B cell (primary cell): ENCODE measurements at regions not wholly inside any gene's neighbourhood (a gene's known extent, or its start where the extent isn't known, plus 50 kb on each side); places are given as distances from the start of the nearest gene placed in this dataset.
"Not testable (repeated sequence)": the region's sequence is repeated elsewhere in the genome, so short reads cannot be mapped to it uniquely, and the experiment has no call there.

Experiments
- CTCF ChIP-seq: fragments of 200-600 bp; IDR thresholded peaks from one replicate; pipeline ENCODE4 v1.8.0; 2022; ENCODE audit warnings: antibody characterized with exemption, mild to moderate bottlenecking
- EZH2 ChIP-seq: IDR thresholded peaks from 2 replicates; pipeline ENCODE4 v1.6.1; 2012; ENCODE audit warnings: borderline replicate concordance, low read depth, mild to moderate bottlenecking, moderate library complexity, low read length; ENCODE audit not compliant: insufficient read depth, poor library complexity, severe bottlenecking

DNA sequence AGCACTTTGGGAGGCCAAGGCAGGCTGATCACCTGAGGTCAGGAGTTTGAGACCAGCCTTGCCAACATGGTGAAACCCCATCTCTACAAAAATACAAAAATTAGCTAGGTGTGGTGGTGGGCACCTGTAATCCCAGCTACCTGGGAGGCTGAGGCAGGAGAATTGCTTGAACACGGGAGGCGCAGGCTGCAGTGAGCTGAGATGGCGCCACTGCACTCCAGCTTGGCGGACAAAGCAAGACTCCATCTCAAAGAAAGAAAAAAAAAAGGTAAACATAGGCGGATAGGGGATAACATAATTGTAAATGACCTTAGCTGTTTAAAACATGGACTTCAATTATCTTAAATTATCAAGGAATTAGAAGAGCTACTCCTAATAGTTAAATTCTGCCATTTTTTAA, 189.3 kb upstream of the ZNF184 start:
- TF ChIP-seq CTCF, EZH2: not testable (repeated sequence)
